Uterus (tissue), 2 donors: ENCODE measurements at regions not wholly inside any gene's neighbourhood (a gene's known extent, or its start where the extent isn't known, plus 50 kb on each side); places are given as distances from the start of the nearest gene placed in this dataset.

Source experiments
- POLR2A ChIP-seq, 2 donors: fragments of 450-650 bp; IDR thresholded peaks; one replicate each; pipeline ENCODE4 v1.6.1; 2016; ENCODE audit warnings: antibody characterized with exemption in 2 of 2, mild to moderate bottlenecking in 1 of 2, moderate library complexity in 1 of 2
- TF ChIP-seq, protein P1 (sequence below), 4 experiments: fragments of 200-600 bp in 2 of 4; fragments of 450-650 bp in 2 of 4; sonication (generic) in 2 of 4; IDR thresholded peaks; one replicate each; pipeline ENCODE4 v1.5.1; 2016 to 2019; ENCODE audit warnings: antibody characterized with exemption in 4 of 4, mild to moderate bottlenecking in 2 of 4, moderate library complexity in 1 of 4

DNA sequence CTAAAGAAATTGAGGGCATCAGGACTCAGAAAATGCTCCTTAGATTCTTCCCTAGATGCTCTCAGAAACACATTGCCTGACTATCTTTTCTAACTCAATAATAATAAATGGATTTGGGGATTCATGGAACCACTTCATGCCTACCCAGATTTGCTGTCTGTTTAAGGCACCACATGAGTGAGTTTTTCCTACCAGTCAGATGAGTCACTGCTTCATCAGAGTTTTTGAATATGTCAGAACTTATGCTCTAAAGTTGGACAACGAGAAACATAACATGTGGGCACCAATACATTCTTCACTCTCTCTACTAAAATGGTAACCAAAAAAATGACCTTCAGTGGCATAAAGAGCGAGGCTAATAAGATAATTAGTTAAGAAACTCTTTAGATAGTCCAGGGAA lies 1135.1 kb downstream of the TUSC7 start:
- TF ChIP-seq, protein P1, sequence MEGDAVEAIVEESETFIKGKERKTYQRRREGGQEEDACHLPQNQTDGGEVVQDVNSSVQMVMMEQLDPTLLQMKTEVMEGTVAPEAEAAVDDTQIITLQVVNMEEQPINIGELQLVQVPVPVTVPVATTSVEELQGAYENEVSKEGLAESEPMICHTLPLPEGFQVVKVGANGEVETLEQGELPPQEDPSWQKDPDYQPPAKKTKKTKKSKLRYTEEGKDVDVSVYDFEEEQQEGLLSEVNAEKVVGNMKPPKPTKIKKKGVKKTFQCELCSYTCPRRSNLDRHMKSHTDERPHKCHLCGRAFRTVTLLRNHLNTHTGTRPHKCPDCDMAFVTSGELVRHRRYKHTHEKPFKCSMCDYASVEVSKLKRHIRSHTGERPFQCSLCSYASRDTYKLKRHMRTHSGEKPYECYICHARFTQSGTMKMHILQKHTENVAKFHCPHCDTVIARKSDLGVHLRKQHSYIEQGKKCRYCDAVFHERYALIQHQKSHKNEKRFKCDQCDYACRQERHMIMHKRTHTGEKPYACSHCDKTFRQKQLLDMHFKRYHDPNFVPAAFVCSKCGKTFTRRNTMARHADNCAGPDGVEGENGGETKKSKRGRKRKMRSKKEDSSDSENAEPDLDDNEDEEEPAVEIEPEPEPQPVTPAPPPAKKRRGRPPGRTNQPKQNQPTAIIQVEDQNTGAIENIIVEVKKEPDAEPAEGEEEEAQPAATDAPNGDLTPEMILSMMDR (IDR thresholded peaks at IDR 0.05): no peak
- TF ChIP-seq POLR2A (IDR thresholded peaks at IDR 0.05): no peak
